Muscle layer of colon (tissue), 2 donors: ENCODE measurements at regions not wholly inside any gene's neighbourhood (a gene's known extent, or its start where the extent isn't known, plus 50 kb on each side); places are given as distances from the start of the nearest gene placed in this dataset.

ENCODE experiments used
- H3K27ac ChIP-seq: one replicate; pipeline ENCODE4 v1.7.0; 2013; ENCODE audit warnings: low read depth, mild to moderate bottlenecking, low read length, moderate library complexity
- H3K27me3 ChIP-seq, 2 donors: one replicate each; pipeline ENCODE4 v1.7.0; 2013; ENCODE audit warnings: low read length in 2 of 2, mild to moderate bottlenecking in 2 of 2; ENCODE audit not compliant: insufficient read depth in 2 of 2, control insufficient read depth in 1 of 2
- H3K36me3 ChIP-seq: one replicate; pipeline ENCODE4 v1.7.0; 2013; ENCODE audit warnings: mild to moderate bottlenecking, low read length; ENCODE audit not compliant: insufficient read depth
- H3K4me1 ChIP-seq: one replicate; pipeline ENCODE4 v1.7.0; 2013; ENCODE audit warnings: mild to moderate bottlenecking, low read length; ENCODE audit not compliant: insufficient read depth
- H3K4me3 ChIP-seq, 2 donors: one replicate each; pipeline ENCODE4 v1.7.0; 2013; ENCODE audit warnings: low read length in 2 of 2, low read depth in 1 of 2, mild to moderate bottlenecking in 1 of 2, moderate library complexity in 1 of 2
- H3K9ac ChIP-seq: one replicate; pipeline ENCODE4 v1.7.0; 2013; ENCODE audit warnings: low read length
- H3K9me3 ChIP-seq: one replicate; pipeline ENCODE4 v1.7.0; 2013; ENCODE audit warnings: mild to moderate bottlenecking, low read length
- donor health status: abdominal sarcoma.
- donor health status: Adenocarcinoma of cecum.

- Histone ChIP-seq H3K27me3 (no peaks in the 10 kb centered on the region), H3K9ac (no peak overlapping the region), H3K9me3 (peaks cover 7% of the 10 kb centered on the region), H3K36me3 (no peaks in the 10 kb centered on the region), H3K4me3 (no peak overlapping the region), H3K4me1 (peaks cover 8% of the 10 kb centered on the region), H3K27ac (no peak overlapping the region)
These were observed 443.2 kb upstream of the SEMA3A start for GRCh38 chr7:84637568-84638338.

- Histone ChIP-seq H3K27ac (no peak overlapping the region), H3K9me3 (peaks cover 7% of the 10 kb centered on the region), H3K9ac (no peak overlapping the region), H3K4me3 (no peak overlapping the region), H3K27me3 (no peaks in the 10 kb centered on the region), H3K4me1 (no peaks in the 10 kb centered on the region), H3K36me3 (no peaks in the 10 kb centered on the region)
These were observed 437.3 kb upstream of the SEMA3A start for GRCh38 chr7:84631913-84632312.

GRCh38 chr7:84629640-84630318 is 435.2 kb upstream of the SEMA3A start:
- no peaks in the 10 kb centered on the region for H3K36me3 ChIP-seq
- no peak overlapping the region for H3K27ac ChIP-seq
- peaks cover 7% of the 10 kb centered on the region for H3K9me3 ChIP-seq
- no peaks in the 10 kb centered on the region for H3K27me3 ChIP-seq
- H3K4me3 ChIP-seq: no peak overlapping the region
- no peaks in the 10 kb centered on the region for H3K4me1 ChIP-seq
- H3K9ac ChIP-seq: no peak overlapping the region

GRCh38 chr7:84629216-84629615 is 434.6 kb upstream of the SEMA3A start:
- Histone ChIP-seq H3K27ac (no peak overlapping the region), H3K36me3 (no peaks in the 10 kb centered on the region), H3K9ac (no peak overlapping the region), H3K4me1 (no peaks in the 10 kb centered on the region), H3K27me3 (no peaks in the 10 kb centered on the region), H3K9me3 (peaks cover 7% of the 10 kb centered on the region), H3K4me3 (no peak overlapping the region)

- H3K4me3 ChIP-seq: no peak overlapping the region
- H3K27ac ChIP-seq: no peak overlapping the region
- no peak overlapping the region for H3K9ac ChIP-seq
- H3K27me3 ChIP-seq: no peaks in the 10 kb centered on the region
- H3K36me3 ChIP-seq: no peaks in the 10 kb centered on the region
- no peaks in the 10 kb centered on the region for H3K4me1 ChIP-seq
- H3K9me3 ChIP-seq: no peaks in the 10 kb centered on the region
These were observed 432.7 kb upstream of the SEMA3A start for GRCh38 chr7:84627250-84627649.

GRCh38 chr7:84624927-84625326 is 430.3 kb upstream of the SEMA3A start:
- no peaks in the 10 kb centered on the region for H3K27me3 ChIP-seq
- no peak overlapping the region for H3K4me3 ChIP-seq
- no peaks in the 10 kb centered on the region for H3K9me3 ChIP-seq
- no peaks in the 10 kb centered on the region for H3K36me3 ChIP-seq
- H3K4me1 ChIP-seq: no peaks in the 10 kb centered on the region
- no peak overlapping the region for H3K27ac ChIP-seq
- no peak overlapping the region for H3K9ac ChIP-seq

GRCh38 chr7:84624527-84624926 is 429.9 kb upstream of the SEMA3A start:
- no peaks in the 10 kb centered on the region for H3K27me3 ChIP-seq
- no peaks in the 10 kb centered on the region for H3K4me1 ChIP-seq
- H3K9me3 ChIP-seq: no peaks in the 10 kb centered on the region
- no peak overlapping the region for H3K27ac ChIP-seq
- no peaks in the 10 kb centered on the region for H3K36me3 ChIP-seq
- no peak overlapping the region for H3K9ac ChIP-seq
- no peak overlapping the region for H3K4me3 ChIP-seq

- no peaks in the 10 kb centered on the region for H3K4me1 ChIP-seq
- H3K4me3 ChIP-seq: no peak overlapping the region
- no peak overlapping the region for H3K9ac ChIP-seq
- H3K9me3 ChIP-seq: no peaks in the 10 kb centered on the region
- H3K27ac ChIP-seq: no peak overlapping the region
- H3K27me3 ChIP-seq: no peaks in the 10 kb centered on the region
- H3K36me3 ChIP-seq: no peaks in the 10 kb centered on the region
These were observed 422.9 kb upstream of the SEMA3A start for GRCh38 chr7:84617265-84618030.

- no peak overlapping the region for H3K9ac ChIP-seq
- no peak overlapping the region for H3K4me3 ChIP-seq
- H3K4me1 ChIP-seq: no peaks in the 10 kb centered on the region
- H3K36me3 ChIP-seq: no peaks in the 10 kb centered on the region
- H3K27ac ChIP-seq: no peak overlapping the region
- H3K27me3 ChIP-seq: no peaks in the 10 kb centered on the region
- no peaks in the 10 kb centered on the region for H3K9me3 ChIP-seq
These were observed 420.4 kb upstream of the SEMA3A start for GRCh38 chr7:84614821-84615501.

- H3K36me3 ChIP-seq: no peaks in the 10 kb centered on the region
- H3K4me1 ChIP-seq: no peaks in the 10 kb centered on the region
These were observed 418.5 kb upstream of the SEMA3A start for GRCh38 chr7:84612981-84613681.

GRCh38 chr7:84611391-84611790 is 416.8 kb upstream of the SEMA3A start:
- H3K4me1 ChIP-seq: no peaks in the 10 kb centered on the region
- no peak overlapping the region for H3K4me3 ChIP-seq
- H3K9ac ChIP-seq: no peak overlapping the region
- H3K36me3 ChIP-seq: no peaks in the 10 kb centered on the region
- no peaks in the 10 kb centered on the region for H3K9me3 ChIP-seq
- no peak overlapping the region for H3K27ac ChIP-seq
- H3K27me3 ChIP-seq: no peaks in the 10 kb centered on the region

More at GRCh38 chr7:84612981-84613681, 418.5 kb upstream of the SEMA3A start:
- H3K27me3 ChIP-seq: no peaks in the 10 kb centered on the region
- no peak overlapping the region for H3K4me3 ChIP-seq
- no peaks in the 10 kb centered on the region for H3K9me3 ChIP-seq
- H3K27ac ChIP-seq: no peak overlapping the region
- H3K9ac ChIP-seq: no peak overlapping the region
